Hepatocyte (in vitro differentiated cells): ENCODE measurements at regions not wholly inside any gene's neighbourhood (a gene's known extent, or its start where the extent isn't known, plus 50 kb on each side); places are given as distances from the start of the nearest gene placed in this dataset.

Experiments used
- CTCF ChIP-seq: fragments of 200-600 bp; sonication (generic); IDR thresholded peaks from 2 replicates; pipeline ENCODE4 v1.5.1; 2016; ENCODE audit warnings: antibody characterized with exemption, mild to moderate bottlenecking; ENCODE audit not compliant: poor library complexity
- EZH2 ChIP-seq: fragments of 200-600 bp; sonication (generic); IDR thresholded peaks from 2 replicates; pipeline ENCODE4 v1.6.1; 2016; ENCODE audit warnings: antibody characterized with exemption, mild to moderate bottlenecking, borderline replicate concordance

GRCh38 chr9:129440435-129441186, 180.3 kb downstream of the C9orf50 start:
- TF ChIP-seq EZH2 (no peak), CTCF (no peak)
